IMR-90 (cell line): ENCODE measurements at regions not wholly inside any gene's neighbourhood (a gene's known extent, or its start where the extent isn't known, plus 50 kb on each side); places are given as distances from the start of the nearest gene placed in this dataset.

Experiments
- BHLHE40 ChIP-seq: fragments of 150-350 bp; IDR thresholded peaks from 2 replicates; pipeline ENCODE4 v1.6.1; 2016; ENCODE audit warnings: mild to moderate bottlenecking, low read depth, low read length
- FOS ChIP-seq: fragments of 150-350 bp; IDR thresholded peaks from 2 replicates; pipeline ENCODE4 v1.6.1; 2016; ENCODE audit warnings: low read depth, low read length
- POLR2A ChIP-seq: IDR thresholded peaks from 2 replicates; pipeline ENCODE4 v1.6.1; 2012; ENCODE audit warnings: mild to moderate bottlenecking, low read depth, low read length
- RAD21 ChIP-seq: IDR thresholded peaks from 2 replicates; pipeline ENCODE4 v1.6.1; 2012; ENCODE audit warnings: low read length, improper control_type of control experiment
- SMC3 ChIP-seq: fragments of 150-350 bp; IDR thresholded peaks from 2 replicates; pipeline ENCODE4 v1.6.1; 2016; ENCODE audit warnings: low read depth, mild to moderate bottlenecking, antibody characterized with exemption, low read length, moderate library complexity
- TF ChIP-seq, protein P1 (sequence below): conservative IDR thresholded peaks from 2 replicates; pipeline ENCODE4 v1.5.1; 2012; ENCODE audit warnings: mild to moderate bottlenecking, low read depth, low read length, improper control_type of control experiment
- TF ChIP-seq, protein P2 (sequence below): fragments of 150-350 bp; IDR thresholded peaks from 2 replicates; pipeline ENCODE4 v1.6.1; 2016; ENCODE audit warnings: low read depth, mild to moderate bottlenecking, low read length, moderate library complexity, borderline replicate concordance
- TF ChIP-seq, protein P3 (sequence below): fragments of 150-350 bp; IDR thresholded peaks from 2 replicates; pipeline ENCODE4 v1.6.1; 2017; ENCODE audit warnings: mild to moderate bottlenecking, antibody characterized with exemption, low read length, low read depth

DNA sequence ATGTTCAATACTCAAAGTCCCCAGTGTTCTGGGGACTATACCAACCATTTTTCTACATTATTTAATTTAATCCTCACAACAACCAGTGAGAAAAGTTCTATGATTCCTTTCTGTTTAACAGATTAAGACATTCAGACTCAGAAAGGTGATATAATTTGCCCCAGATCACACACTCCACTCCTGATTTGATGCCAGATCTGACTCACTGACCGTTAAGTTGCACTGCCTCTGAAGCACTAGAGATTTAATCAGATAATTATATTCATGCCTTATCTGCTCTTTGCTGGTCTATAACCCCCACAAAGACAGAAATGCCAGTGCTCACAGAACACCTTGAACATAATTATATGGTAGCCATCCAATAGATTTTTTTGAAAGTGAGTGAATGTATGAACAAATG lies 501.0 kb downstream of the IGSF11 start:
- TF ChIP-seq POLR2A (no peak), SMC3 (no peak), BHLHE40 (no peak), FOS (no peak), RAD21 (no peak)
- TF ChIP-seq, protein P1, sequence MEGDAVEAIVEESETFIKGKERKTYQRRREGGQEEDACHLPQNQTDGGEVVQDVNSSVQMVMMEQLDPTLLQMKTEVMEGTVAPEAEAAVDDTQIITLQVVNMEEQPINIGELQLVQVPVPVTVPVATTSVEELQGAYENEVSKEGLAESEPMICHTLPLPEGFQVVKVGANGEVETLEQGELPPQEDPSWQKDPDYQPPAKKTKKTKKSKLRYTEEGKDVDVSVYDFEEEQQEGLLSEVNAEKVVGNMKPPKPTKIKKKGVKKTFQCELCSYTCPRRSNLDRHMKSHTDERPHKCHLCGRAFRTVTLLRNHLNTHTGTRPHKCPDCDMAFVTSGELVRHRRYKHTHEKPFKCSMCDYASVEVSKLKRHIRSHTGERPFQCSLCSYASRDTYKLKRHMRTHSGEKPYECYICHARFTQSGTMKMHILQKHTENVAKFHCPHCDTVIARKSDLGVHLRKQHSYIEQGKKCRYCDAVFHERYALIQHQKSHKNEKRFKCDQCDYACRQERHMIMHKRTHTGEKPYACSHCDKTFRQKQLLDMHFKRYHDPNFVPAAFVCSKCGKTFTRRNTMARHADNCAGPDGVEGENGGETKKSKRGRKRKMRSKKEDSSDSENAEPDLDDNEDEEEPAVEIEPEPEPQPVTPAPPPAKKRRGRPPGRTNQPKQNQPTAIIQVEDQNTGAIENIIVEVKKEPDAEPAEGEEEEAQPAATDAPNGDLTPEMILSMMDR: no peak
- TF ChIP-seq, protein P2, sequence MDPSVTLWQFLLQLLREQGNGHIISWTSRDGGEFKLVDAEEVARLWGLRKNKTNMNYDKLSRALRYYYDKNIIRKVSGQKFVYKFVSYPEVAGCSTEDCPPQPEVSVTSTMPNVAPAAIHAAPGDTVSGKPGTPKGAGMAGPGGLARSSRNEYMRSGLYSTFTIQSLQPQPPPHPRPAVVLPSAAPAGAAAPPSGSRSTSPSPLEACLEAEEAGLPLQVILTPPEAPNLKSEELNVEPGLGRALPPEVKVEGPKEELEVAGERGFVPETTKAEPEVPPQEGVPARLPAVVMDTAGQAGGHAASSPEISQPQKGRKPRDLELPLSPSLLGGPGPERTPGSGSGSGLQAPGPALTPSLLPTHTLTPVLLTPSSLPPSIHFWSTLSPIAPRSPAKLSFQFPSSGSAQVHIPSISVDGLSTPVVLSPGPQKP: no peak
- TF ChIP-seq, protein P3, sequence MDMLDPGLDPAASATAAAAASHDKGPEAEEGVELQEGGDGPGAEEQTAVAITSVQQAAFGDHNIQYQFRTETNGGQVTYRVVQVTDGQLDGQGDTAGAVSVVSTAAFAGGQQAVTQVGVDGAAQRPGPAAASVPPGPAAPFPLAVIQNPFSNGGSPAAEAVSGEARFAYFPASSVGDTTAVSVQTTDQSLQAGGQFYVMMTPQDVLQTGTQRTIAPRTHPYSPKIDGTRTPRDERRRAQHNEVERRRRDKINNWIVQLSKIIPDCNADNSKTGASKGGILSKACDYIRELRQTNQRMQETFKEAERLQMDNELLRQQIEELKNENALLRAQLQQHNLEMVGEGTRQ: no peak
